BE2C (cell line): ENCODE measurements at regions not wholly inside any gene's neighbourhood (a gene's known extent, or its start where the extent isn't known, plus 50 kb on each side); places are given as distances from the start of the nearest gene placed in this dataset.

Source experiments
- DNase-seq: peaks from one replicate; pipeline ENCODE4 v3.0.0-alpha.2; 2020
- H3K27me3 ChIP-seq: fragments of 250-450 bp; sonication (Bioruptor Pico); 2 replicates; pipeline ENCODE4 v1.5.1; 2020; ENCODE audit warnings: mild to moderate bottlenecking
- H3K36me3 ChIP-seq: fragments of 250-450 bp; sonication (Bioruptor Pico); 2 replicates; pipeline ENCODE4 v1.5.1; 2020; ENCODE audit warnings: mild to moderate bottlenecking
- H3K4me1 ChIP-seq: fragments of 250-450 bp; sonication (Bioruptor Pico); 2 replicates; pipeline ENCODE4 v1.5.1; 2020
- H3K4me3 ChIP-seq: 2 replicates; pipeline ENCODE4 v1.5.1; 2011; ENCODE audit warnings: low read depth, low read length
- H3K9me3 ChIP-seq: fragments of 250-450 bp; sonication (Bioruptor Pico); 2 replicates; pipeline ENCODE4 v1.5.1; 2020
- TF ChIP-seq, protein P1 (sequence below): IDR thresholded peaks from 2 replicates; pipeline ENCODE4 v1.5.1; 2012; ENCODE audit warnings: mild to moderate bottlenecking, low read depth, low read length

DNA sequence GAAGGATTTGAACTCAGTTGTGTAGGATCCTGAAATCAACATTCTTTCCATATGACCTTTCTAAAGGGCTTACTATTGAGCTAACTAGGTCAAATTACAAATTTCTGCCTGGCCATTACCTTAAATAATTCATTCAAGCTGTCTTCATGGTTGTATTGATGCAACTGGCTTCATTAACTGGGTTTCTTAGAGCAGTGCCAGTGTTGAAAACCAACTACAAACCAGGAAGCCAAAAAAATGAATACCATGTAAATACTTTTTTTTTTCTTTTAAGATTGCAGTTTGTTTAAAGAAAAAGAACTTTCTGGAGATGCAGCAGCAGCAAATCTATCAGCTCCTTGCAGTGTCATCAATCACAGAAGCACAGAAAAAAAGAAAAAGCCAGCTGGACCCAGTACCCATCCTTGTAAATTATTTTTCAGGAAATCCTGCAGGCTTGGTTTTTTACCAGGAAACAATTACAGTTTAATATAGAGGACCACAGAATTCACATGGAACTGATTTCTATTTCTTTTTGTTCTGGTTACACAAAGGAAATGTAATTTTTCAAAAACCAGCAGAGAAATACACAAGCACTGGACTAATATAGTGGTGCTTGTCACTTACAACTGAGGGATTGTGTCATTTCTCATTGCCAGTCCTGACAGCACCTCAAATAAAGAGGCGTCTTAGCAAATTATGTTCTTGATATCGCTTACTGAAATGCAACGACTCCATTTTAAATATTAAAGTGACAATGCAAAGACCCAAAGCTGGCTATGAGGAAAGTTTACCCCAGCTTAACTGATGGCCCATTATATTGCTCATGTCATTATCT is 131.9 kb downstream of the TMEM26 start:
- Histone ChIP-seq H3K36me3 (no peaks in the 10 kb centered on the region), H3K4me1 (no peaks in the 10 kb centered on the region), H3K9me3 (no peaks in the 10 kb centered on the region), H3K4me3 (no peak overlapping the region), H3K27me3 (no peaks in the 10 kb centered on the region)
- TF ChIP-seq, protein P1, sequence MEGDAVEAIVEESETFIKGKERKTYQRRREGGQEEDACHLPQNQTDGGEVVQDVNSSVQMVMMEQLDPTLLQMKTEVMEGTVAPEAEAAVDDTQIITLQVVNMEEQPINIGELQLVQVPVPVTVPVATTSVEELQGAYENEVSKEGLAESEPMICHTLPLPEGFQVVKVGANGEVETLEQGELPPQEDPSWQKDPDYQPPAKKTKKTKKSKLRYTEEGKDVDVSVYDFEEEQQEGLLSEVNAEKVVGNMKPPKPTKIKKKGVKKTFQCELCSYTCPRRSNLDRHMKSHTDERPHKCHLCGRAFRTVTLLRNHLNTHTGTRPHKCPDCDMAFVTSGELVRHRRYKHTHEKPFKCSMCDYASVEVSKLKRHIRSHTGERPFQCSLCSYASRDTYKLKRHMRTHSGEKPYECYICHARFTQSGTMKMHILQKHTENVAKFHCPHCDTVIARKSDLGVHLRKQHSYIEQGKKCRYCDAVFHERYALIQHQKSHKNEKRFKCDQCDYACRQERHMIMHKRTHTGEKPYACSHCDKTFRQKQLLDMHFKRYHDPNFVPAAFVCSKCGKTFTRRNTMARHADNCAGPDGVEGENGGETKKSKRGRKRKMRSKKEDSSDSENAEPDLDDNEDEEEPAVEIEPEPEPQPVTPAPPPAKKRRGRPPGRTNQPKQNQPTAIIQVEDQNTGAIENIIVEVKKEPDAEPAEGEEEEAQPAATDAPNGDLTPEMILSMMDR = no peak
- no peak for DNase-seq

DNA sequence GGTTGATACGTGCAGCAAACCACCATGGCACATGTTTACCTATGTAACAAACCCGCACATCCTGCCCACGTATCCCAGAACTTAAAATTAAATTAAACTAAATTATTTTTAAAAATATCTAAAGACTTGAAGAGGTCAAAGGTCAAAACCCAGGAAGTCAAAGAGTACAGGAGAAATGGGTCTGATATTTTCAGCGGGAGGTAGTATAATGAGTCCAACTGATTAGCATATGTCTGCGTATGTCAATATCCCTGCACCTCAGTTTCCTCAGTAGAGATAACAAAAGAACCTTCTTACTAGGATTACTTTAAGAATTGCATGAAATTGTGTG is 133.0 kb downstream of the TMEM26 start:
- no peak overlapping the region for H3K4me3 ChIP-seq
- TF ChIP-seq, protein P1 = no peak
- no peak for DNase-seq
- H3K27me3 ChIP-seq = no peaks in the 10 kb centered on the region
- H3K4me1 ChIP-seq = no peaks in the 10 kb centered on the region
- no peaks in the 10 kb centered on the region for H3K9me3 ChIP-seq
- no peaks in the 10 kb centered on the region for H3K36me3 ChIP-seq

DNA sequence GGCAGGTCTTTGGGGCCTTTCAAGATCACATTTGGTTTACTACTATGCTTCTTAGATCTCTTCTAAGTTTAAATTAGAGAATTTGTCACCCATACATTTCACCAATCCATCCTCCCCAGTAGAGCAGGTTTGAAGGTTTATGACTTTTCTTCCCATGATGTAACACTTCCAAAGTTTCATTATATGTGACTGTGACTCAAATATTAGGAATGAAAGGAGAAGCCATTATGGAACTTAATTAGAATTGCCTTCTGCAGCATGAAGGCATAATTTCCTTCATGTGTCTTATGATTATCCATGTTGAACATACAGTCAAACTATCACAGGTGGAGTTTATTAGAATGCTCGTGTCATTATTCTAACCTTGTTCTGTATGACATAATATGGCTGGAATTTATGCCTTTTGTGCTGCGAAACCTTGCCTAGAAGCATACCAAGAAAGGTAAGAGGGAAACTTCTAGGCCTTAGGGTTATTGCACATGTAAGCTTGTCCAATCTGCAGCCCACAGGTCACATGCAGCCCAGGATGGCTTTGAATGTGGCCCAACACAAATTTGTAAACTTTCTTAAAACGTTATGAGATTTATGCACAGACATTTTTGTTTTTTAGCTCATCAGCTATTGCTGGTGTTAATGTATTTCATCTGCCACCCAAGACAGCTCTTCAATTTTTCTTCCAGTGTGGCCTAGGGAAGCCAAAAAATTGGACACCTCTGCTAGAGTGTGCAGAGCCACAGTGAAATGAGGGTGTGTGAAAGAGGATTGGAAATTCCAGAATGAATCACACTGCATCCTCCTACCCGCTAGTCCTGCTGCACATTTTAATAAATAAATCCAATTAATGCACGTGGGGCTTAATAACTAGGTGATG is 133.6 kb downstream of the TMEM26 start:
- H3K36me3 ChIP-seq = no peaks in the 10 kb centered on the region
- H3K27me3 ChIP-seq = no peaks in the 10 kb centered on the region
- DNase-seq = no peak
- H3K9me3 ChIP-seq = no peaks in the 10 kb centered on the region
- H3K4me3 ChIP-seq = no peak overlapping the region
- TF ChIP-seq, protein P1 = no peak
- no peaks in the 10 kb centered on the region for H3K4me1 ChIP-seq

DNA sequence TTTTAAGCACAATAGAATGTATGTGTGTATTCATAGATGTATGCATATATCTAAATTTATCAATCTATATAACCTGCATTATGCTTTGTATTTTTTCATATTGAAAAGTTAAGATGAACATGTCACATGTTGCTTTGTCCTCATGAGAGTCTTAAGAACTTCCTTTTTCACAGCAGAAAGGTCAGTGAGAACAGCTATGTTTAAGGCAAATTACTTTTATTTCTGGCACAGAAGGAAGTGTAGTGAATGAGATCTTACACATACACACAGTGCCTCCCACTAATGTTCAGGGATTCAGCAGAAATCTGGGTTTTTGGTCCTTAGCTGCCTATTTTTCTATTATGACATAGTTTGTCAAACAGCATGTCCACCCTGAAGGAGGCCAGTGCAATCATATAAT is 134.8 kb downstream of the TMEM26 start:
- Histone ChIP-seq H3K4me1 (no peaks in the 10 kb centered on the region), H3K4me3 (no peak overlapping the region), H3K36me3 (no peaks in the 10 kb centered on the region), H3K27me3 (no peaks in the 10 kb centered on the region), H3K9me3 (no peaks in the 10 kb centered on the region)
- TF ChIP-seq, protein P1 = no peak
- DNase-seq = no peak

DNA sequence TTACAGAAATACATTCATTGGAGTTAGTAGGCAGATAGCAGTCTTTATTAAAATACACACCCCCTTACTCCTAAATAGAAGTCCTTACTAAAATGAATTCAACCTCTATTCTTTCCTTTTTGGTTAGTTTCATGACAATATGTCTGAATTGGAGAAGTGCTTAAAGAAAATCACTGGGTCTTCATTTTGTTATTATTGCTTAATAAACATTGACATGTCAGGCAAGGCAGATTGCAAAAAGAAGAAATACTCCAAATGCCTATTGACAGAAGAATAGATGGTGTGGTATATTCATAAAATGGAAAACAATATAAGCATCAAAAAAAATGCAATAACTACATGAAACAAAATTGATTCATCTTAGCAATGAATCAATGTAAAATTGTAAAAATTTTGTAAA is 135.5 kb downstream of the TMEM26 start:
- H3K36me3 ChIP-seq = no peaks in the 10 kb centered on the region
- TF ChIP-seq, protein P1 = no peak
- no peak overlapping the region for H3K4me3 ChIP-seq
- no peaks in the 10 kb centered on the region for H3K9me3 ChIP-seq
- H3K27me3 ChIP-seq = no peaks in the 10 kb centered on the region
- DNase-seq = no peak
- no peaks in the 10 kb centered on the region for H3K4me1 ChIP-seq

DNA sequence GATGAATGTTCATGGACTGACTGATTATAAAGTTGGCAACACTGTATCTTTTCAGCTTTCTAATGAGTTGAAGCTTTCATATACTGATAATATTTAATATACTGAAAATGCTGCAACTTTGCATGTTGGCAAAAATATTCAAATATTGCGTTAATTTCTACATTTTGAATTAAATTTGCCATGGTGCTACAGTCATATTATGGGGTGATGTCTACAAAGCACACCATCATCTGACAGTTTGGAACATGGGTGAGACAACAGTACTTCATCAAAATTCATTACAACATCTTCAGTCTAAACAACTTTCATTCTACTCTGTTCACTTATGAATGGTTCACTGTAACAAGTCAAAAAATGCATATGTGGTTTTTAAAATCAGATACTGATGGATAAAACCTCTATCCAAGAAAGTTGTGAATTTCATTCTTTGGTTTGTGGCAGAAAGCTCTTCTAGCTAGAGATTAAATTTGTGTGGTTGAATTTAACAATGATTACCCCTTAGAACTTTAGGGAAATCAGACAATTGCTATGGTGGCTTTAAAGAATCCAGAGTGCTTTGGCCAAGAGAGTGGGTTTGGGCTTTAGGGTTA is 136.4 kb downstream of the TMEM26 start:
- TF ChIP-seq, protein P1 = no peak
- Histone ChIP-seq H3K36me3 (no peaks in the 10 kb centered on the region), H3K4me1 (no peaks in the 10 kb centered on the region), H3K4me3 (no peak overlapping the region), H3K27me3 (no peaks in the 10 kb centered on the region), H3K9me3 (no peaks in the 10 kb centered on the region)
- no peak for DNase-seq
